ENCODE measurements at regions not wholly inside any gene's neighbourhood (a gene's known extent, or its start where the extent isn't known, plus 50 kb on each side); places are given as distances from the start of the nearest gene placed in this dataset.
"Not testable (repeated sequence)": the region's sequence is repeated elsewhere in the genome, so short reads cannot be mapped to it uniquely, and the experiment has no call there.

DNA sequence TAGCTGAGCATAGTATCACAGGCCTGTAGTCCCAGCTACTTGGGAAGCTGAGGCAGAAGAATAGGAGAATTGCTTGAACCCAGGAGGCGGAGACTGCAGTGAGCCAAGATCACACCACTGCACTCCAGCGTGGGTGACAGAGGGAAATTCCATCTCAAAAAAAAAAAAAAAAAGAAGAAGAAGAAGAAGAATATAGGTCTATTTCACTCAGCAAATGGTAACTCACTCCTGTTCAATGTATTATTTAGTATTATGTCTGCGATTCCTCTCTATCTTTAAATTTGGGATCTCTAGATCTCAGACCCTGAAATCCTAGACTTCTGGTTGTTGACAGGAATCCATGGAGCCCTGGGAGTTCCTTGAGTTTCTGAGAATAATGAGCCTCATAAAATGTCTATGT lies 98.6 kb downstream of the HFE start:
- ChIA-PET POLR2A (interaction anchor here (4.0 kb wide), 1 partner anchor 11 kb away, joined by 63 read pairs; a partner anchor contains a TSS), CTCF (interaction anchor here (2.7 to 4.4 kb wide), 2 partner anchors 8 to 12 kb away, joined by 12 to 21 read pairs; a partner anchor contains a TSS)
- no peak for TF ChIP-seq CTCF (IDR thresholded peaks at IDR 0.05; ENCODE audit: insufficient read depth, low read length, missing control alignments)
- no peak for DNase-seq (ENCODE audit: low read depth, low spot score)
- no peak overlapping the region for H3K4me3 ChIP-seq (ENCODE audit: low read depth, low read length)

DNA sequence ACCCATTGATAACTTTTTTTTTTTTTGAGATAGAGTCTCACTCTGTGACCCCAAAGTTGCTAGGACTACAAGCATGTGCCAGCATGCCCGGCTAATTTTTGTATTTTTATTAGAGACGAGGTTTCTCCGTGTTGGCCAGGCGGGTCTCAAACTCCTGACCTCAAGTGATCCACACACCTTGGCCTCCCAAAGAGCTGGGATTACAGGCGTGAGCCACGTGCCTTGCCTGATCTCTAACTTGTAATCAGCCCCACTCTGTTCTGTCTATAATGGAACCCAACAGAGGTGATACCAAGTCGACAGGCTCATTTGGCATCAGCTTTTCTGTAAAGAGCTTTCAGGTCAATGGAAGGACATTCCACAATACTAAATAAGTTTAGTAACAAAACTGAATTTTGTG lies 99.4 kb downstream of the HFE start:
- ChIA-PET POLR2A (interaction anchor here (0.7 to 4.2 kb wide), 2 partner anchors 11 to 30 kb away, joined by 3 to 53 read pairs; a partner anchor contains a TSS), CTCF (interaction anchor here (0.9 to 4.4 kb wide), 3 partner anchors 9 to 14 kb away, joined by 3 to 25 read pairs (median 21); a partner anchor contains a TSS)
- DNase-seq (ENCODE audit: low read depth, low spot score) = no peak
- no peak overlapping the region for H3K4me3 ChIP-seq (ENCODE audit: low read depth, low read length)
- no peak for TF ChIP-seq CTCF (IDR thresholded peaks at IDR 0.05; ENCODE audit: insufficient read depth, low read length, missing control alignments)

GRCh38 chr6:26187292-26187691 lies 100.1 kb downstream of the HFE start:
- POLR2A ChIA-PET = interaction anchor here (4.2 kb wide), 1 partner anchor 11 kb away, joined by 53 read pairs; a partner anchor contains a TSS
- H3K4me3 ChIP-seq (ENCODE audit: low read depth, low read length) = no peak overlapping the region
- CTCF ChIA-PET = interaction anchor here (0.9 to 4.4 kb wide), 3 partner anchors 10 to 15 kb away, joined by 3 to 25 read pairs (median 21); a partner anchor contains a TSS
- TF ChIP-seq CTCF (IDR thresholded peaks at IDR 0.05; ENCODE audit: insufficient read depth, low read length, missing control alignments) = no peak
- DNase-seq (ENCODE audit: low read depth, low spot score) = no peak

- ChIA-PET POLR2A (interaction anchor here (1.1 to 4.2 kb wide), 10 partner anchors 10 to 144 kb away, joined by 3 to 53 read pairs (median 6); a partner anchor contains a TSS), CTCF (interaction anchor here (0.9 to 4.4 kb wide), 5 partner anchors 10 to 29 kb away, joined by 3 to 25 read pairs (median 5); a partner anchor contains a TSS)
- TF ChIP-seq CTCF (IDR thresholded peaks at IDR 0.05; ENCODE audit: insufficient read depth, low read length, missing control alignments) = no peak
Measured at GRCh38 chr6:26187981-26188635, 100.9 kb downstream of the HFE start.

GRCh38 chr6:26191512-26191911 lies 104.3 kb downstream of the HFE start:
- DNase-seq (ENCODE audit: low read depth, low spot score); CTCF ChIA-PET; H3K4me3 ChIP-seq (ENCODE audit: low read depth, low read length): not testable (repeated sequence)
- POLR2A ChIA-PET = interaction anchor here (1.0 to 1.2 kb wide), 2 partner anchors 8 to 18 kb away, joined by 4 read pairs; a partner anchor contains a TSS

More at GRCh38 chr6:26187981-26188635, 100.9 kb downstream of the HFE start:
- DNase-seq (ENCODE audit: low read depth, low spot score) = no peak
- peak overlapping the region; percentile 68 for H3K4me3 ChIP-seq (ENCODE audit: low read depth, low read length)

DNA sequence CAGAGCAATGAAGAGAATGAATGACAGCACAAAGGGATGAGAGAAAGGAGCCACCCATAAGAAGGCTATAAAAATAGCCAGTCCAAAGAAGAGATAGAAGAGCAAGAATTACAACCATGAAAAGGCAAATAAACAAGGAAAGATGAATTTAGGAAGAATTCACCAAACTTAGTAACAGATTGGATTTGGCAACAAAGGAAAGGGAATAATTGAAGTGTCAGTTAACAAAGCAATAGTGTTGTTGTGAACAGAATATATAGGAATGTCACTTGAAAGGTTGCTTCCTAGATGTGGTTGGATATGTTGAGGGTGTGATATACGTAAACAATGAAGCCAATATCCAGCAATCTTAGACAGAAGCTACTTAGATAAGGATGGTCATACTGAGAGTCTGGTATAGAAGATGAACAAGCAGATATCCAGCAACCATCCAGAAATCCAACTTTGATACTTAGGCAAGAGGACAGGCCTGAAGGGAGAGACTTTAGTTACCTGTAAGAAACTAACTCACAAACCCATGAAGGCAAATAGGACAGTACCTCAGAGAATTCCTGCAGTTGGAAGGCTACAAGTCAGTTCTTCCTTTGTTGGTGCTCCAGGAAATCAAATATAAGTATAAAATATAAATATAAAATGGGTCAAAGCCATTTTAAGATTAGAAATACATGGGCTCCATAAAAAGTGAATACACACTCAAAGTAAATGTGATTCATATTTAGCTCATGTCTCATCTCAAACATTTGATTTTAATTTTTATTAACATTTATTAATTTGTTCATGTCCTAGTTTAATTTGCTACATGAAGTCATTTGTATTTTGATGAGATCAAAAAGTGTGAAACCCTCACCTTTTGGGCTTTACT lies 106.5 kb downstream of the HFE start:
- CTCF ChIA-PET = interaction anchor here (0.9 to 3.2 kb wide), 9 partner anchors 9 to 167 kb away, joined by 3 to 12 read pairs (median 4); a partner anchor contains a TSS
- TF ChIP-seq CTCF (IDR thresholded peaks at IDR 0.05; ENCODE audit: insufficient read depth, low read length, missing control alignments) = no peak
- H3K4me3 ChIP-seq (ENCODE audit: low read depth, low read length) = no peak overlapping the region
- no peak for DNase-seq (ENCODE audit: low read depth, low spot score)
- POLR2A ChIA-PET = interaction anchor here (1.0 to 6.8 kb wide), 2 partner anchors 10 to 70 kb away, joined by 3 to 63 read pairs; a partner anchor contains a TSS
